ENCODE measurements at regions not wholly inside any gene's neighbourhood (a gene's known extent, or its start where the extent isn't known, plus 50 kb on each side); places are given as distances from the start of the nearest gene placed in this dataset.

GRCh38 chr6:15121977-15122550, 123.8 kb upstream of the JARID2 start:
- TF ChIP-seq CTCF (IDR thresholded peaks at IDR 0.05; ENCODE audit: low read depth, low read length, poor library complexity, severe bottlenecking): no peak
- no peak for TF ChIP-seq EZH2phosphoT487 (IDR thresholded peaks at IDR 0.05; ENCODE audit: borderline replicate concordance, low read length)
